ENCODE measurements at regions not wholly inside any gene's neighbourhood (a gene's known extent, or its start where the extent isn't known, plus 50 kb on each side); places are given as distances from the start of the nearest gene placed in this dataset.

GRCh38 chr1:5340560-5341130, 651.6 kb downstream of the NPHP4 start:
- no peak for DNase-seq (ENCODE audit: low read depth in 2 of 2)

- DNase-seq (ENCODE audit: low read depth in 2 of 2): no peak
Observed at GRCh38 chr1:5338466-5338865, 653.8 kb downstream of the NPHP4 start.

- no peak for DNase-seq (ENCODE audit: low read depth in 2 of 2)
Observed at GRCh38 chr1:5333291-5333690, 658.9 kb downstream of the NPHP4 start.

GRCh38 chr1:5331101-5331500, 661.1 kb downstream of the NPHP4 start:
- no peak for DNase-seq (ENCODE audit: low read depth in 2 of 2)

GRCh38 chr1:5329068-5329739, 663.0 kb downstream of the NPHP4 start:
- no peak for DNase-seq (ENCODE audit: low read depth in 2 of 2)

GRCh38 chr1:5324883-5325282, 667.3 kb downstream of the NPHP4 start:
- no peak for DNase-seq (ENCODE audit: low read depth in 2 of 2)

GRCh38 chr1:5318143-5318816, 663.9 kb downstream of the AJAP1 start:
- no peak for DNase-seq (ENCODE audit: low read depth in 2 of 2)

- DNase-seq (ENCODE audit: low read depth in 2 of 2): no peak
Observed at GRCh38 chr1:5317391-5317790, 663.0 kb downstream of the AJAP1 start.

GRCh38 chr1:5312862-5313261, 658.5 kb downstream of the AJAP1 start:
- no peak for DNase-seq (ENCODE audit: low read depth in 2 of 2)

- DNase-seq (ENCODE audit: low read depth in 2 of 2): no peak
Observed at GRCh38 chr1:5312293-5312674, 657.9 kb downstream of the AJAP1 start.

GRCh38 chr1:5311634-5312292, 657.4 kb downstream of the AJAP1 start:
- DNase-seq (ENCODE audit: low read depth in 2 of 2): no peak

GRCh38 chr1:5311147-5311546, 656.7 kb downstream of the AJAP1 start:
- DNase-seq (ENCODE audit: low read depth in 2 of 2): no peak

- no peak for DNase-seq (ENCODE audit: low read depth in 2 of 2)
Observed at GRCh38 chr1:5308249-5308648, 653.8 kb downstream of the AJAP1 start.

GRCh38 chr1:5304702-5305101, 650.3 kb downstream of the AJAP1 start:
- no peak for DNase-seq (ENCODE audit: low read depth in 2 of 2)

GRCh38 chr1:5298376-5298775, 644.0 kb downstream of the AJAP1 start:
- no peak for DNase-seq (ENCODE audit: low read depth in 2 of 2)

GRCh38 chr1:5297886-5298239, 643.5 kb downstream of the AJAP1 start:
- DNase-seq (ENCODE audit: low read depth in 2 of 2): no peak

- DNase-seq (ENCODE audit: low read depth in 2 of 2): no peak
Observed at GRCh38 chr1:5297180-5297885, 642.9 kb downstream of the AJAP1 start.

GRCh38 chr1:5296557-5297179, 642.3 kb downstream of the AJAP1 start:
- no peak for DNase-seq (ENCODE audit: low read depth in 2 of 2)

- no peak for DNase-seq (ENCODE audit: low read depth in 2 of 2)
Observed at GRCh38 chr1:5296095-5296494, 641.7 kb downstream of the AJAP1 start.

GRCh38 chr1:5291889-5292288, 637.5 kb downstream of the AJAP1 start:
- DNase-seq (ENCODE audit: low read depth in 2 of 2): no peak

- DNase-seq (ENCODE audit: low read depth in 2 of 2): no peak
Observed at GRCh38 chr1:5287178-5288150, 633.1 kb downstream of the AJAP1 start.
